K562 (cell line): ENCODE measurements at regions not wholly inside any gene's neighbourhood (a gene's known extent, or its start where the extent isn't known, plus 50 kb on each side); places are given as distances from the start of the nearest gene placed in this dataset.

Source experiments
- ATAC-seq: fragments of 200-7000 bp; cut with Tn5 transposase; 3 replicates; pipeline ENCODE4 v1.9.1; 2020; ENCODE audit warnings: moderate library complexity
- BruUV-seq: library from RNA; stranded (reverse); fragments of 400-500 nt; replicated peaks from 2 replicates; lab custom pipeline; 2021; lab: Mats Ljungman, UMichigan
- CTCF ChIA-PET: fragments of 300-600 bp; formaldehyde crosslinking; extraction: SDS; loops from one replicate; lab custom pipeline; 2021; ENCODE audit warnings: low intra/inter-chr PET ratio; lab: Yijun Ruan, JAX
- POLR2A ChIA-PET: fragments of 300-600, 350-650 bp; sonication (Branson Sonifier 250); formaldehyde crosslinking; extraction: SDS; loops from one replicate; lab custom pipeline; 2021; ENCODE audit warnings: antibody characterized with exemption, inconsistent platforms; lab: Yijun Ruan, JAX
- DNase-seq, 4 experiments: peaks; one replicate each; pipeline versions ENCODE4 v3.0.0 to v3.0.0-alpha.2; 2011 to 2018; ENCODE audit warnings: low spot score in 3 of 4, mixed read lengths in 3 of 4; ENCODE audit errors: extremely low read depth in 1 of 4
- FAIRE-seq: peaks from 2 replicates; lab custom pipeline; 2011; peaks lifted over from hg19 to GRCh38; lab: Jason Lieb, UNC
- H2AFZ ChIP-seq: 2 replicates; pipeline ENCODE4 v1.6.0; 2011; ENCODE audit warnings: low read depth, low read length, control low read depth, inconsistent platforms
- H3K27ac ChIP-seq: fragments of 200-600 bp; 3 replicates; pipeline ENCODE4 v1.8.0; 2011; ENCODE audit warnings: low read depth, mild to moderate bottlenecking, control low read depth, inconsistent platforms, low read length, moderate library complexity, mixed read lengths; ENCODE audit errors: extremely low read depth
- H3K27me3 ChIP-seq, 2 experiments: fragments of 300-600 bp in 1 of 2; 2 replicates in 1 of 2; 3 replicates in 1 of 2; pipeline versions ENCODE4 v1.6.0 to v1.8.0; 2011; ENCODE audit warnings: inconsistent platforms in 2 of 2, low read length in 2 of 2, mild to moderate bottlenecking in 1 of 2, mixed read lengths in 1 of 2, moderate library complexity in 1 of 2; ENCODE audit not compliant: control insufficient read depth in 2 of 2, insufficient read depth in 2 of 2
- H3K36me3 ChIP-seq: fragments of 300-600 bp; 3 replicates; pipeline ENCODE4 v1.8.0; 2011; ENCODE audit warnings: mild to moderate bottlenecking, low read length, inconsistent platforms; ENCODE audit not compliant: control insufficient read depth, insufficient read depth
- H3K4me1 ChIP-seq, 2 experiments: fragments of 200-600 bp in 1 of 2; replicated peaks in 1 of 2; 2 replicates in 1 of 2; 3 replicates in 1 of 2; pipeline versions ENCODE4 v1.5.1 to v1.8.0; 2011; ENCODE audit warnings: inconsistent platforms in 2 of 2, low read length in 2 of 2, mild to moderate bottlenecking in 1 of 2, mixed read lengths in 1 of 2, moderate library complexity in 1 of 2; ENCODE audit not compliant: control insufficient read depth in 2 of 2, insufficient read depth in 2 of 2
- H3K4me2 ChIP-seq: 2 replicates; pipeline ENCODE4 v1.6.1; 2011; ENCODE audit warnings: low read length, control low read depth, inconsistent platforms, mixed read lengths; ENCODE audit not compliant: insufficient read depth
- H3K4me3 ChIP-seq: fragments of 200-600 bp; sonication (generic), shearing (Covaris generic); 2 replicates; pipeline ENCODE4 v1.5.1; 2016; ENCODE audit warnings: control low read depth, inconsistent platforms
- H3K79me2 ChIP-seq: fragments of 200-600 bp; 3 replicates; pipeline ENCODE4 v1.8.0; 2011; ENCODE audit warnings: low read length, inconsistent platforms; ENCODE audit not compliant: control insufficient read depth, insufficient read depth
- H3K9ac ChIP-seq, 2 experiments: 2 replicates each; pipeline versions ENCODE4 v1.6.0 to v1.6.1; 2011; ENCODE audit warnings: low read depth in 2 of 2, low read length in 2 of 2, control low read depth in 1 of 2, inconsistent platforms in 1 of 2, mild to moderate bottlenecking in 1 of 2, mixed read lengths in 1 of 2; ENCODE audit not compliant: insufficient read depth in 1 of 2
- H3K9me1 ChIP-seq: one replicate; pipeline ENCODE4 v1.6.0; 2011; ENCODE audit warnings: inconsistent platforms, mild to moderate bottlenecking, low read length, moderate library complexity; ENCODE audit not compliant: control insufficient read depth, insufficient read depth
- H3K9me3 ChIP-seq: replicated peaks from 2 replicates; pipeline ENCODE4 v1.5.1; 2011; ENCODE audit warnings: low read depth, low read length, inconsistent platforms; ENCODE audit not compliant: control insufficient read depth, insufficient read depth
- H4K20me1 ChIP-seq: replicated peaks from 2 replicates; pipeline ENCODE4 v1.6.1; 2011; ENCODE audit warnings: low read length, inconsistent platforms, mixed read lengths; ENCODE audit not compliant: control insufficient read depth, insufficient read depth
- ARID2 ChIP-seq: fragments of 450-650 bp; IDR thresholded peaks from 2 replicates; pipeline ENCODE4 v1.6.1; 2017; ENCODE audit warnings: antibody characterized with exemption, mild to moderate bottlenecking
- ATF1 ChIP-seq, 2 experiments: fragments of 450-650 bp in 1 of 2; IDR thresholded peaks; 2 replicates each; pipeline ENCODE4 v1.6.1; 2016; ENCODE audit warnings: missing compliant biosample characterization in 1 of 2, missing genetic modification characterization in 1 of 2
- C11orf30 ChIP-seq: fragments of 450-650 bp; IDR thresholded peaks from 2 replicates; pipeline ENCODE4 v1.6.1; 2016; ENCODE audit warnings: low read depth, mild to moderate bottlenecking
- ELF2 ChIP-seq: fragments of 250-450 bp; sonication (Bioruptor Pico); IDR thresholded peaks from 2 replicates; pipeline ENCODE4 v1.5.0; 2021; ENCODE audit warnings: mild to moderate bottlenecking
- GABPB2 ChIP-seq: fragments of 250-450 bp; sonication (Bioruptor Pico); conservative IDR thresholded peaks from 2 replicates; pipeline ENCODE4 v1.5.1; 2021; ENCODE audit warnings: mild to moderate bottlenecking
- HSF4 ChIP-seq: fragments of 250-450 bp; sonication (Bioruptor Pico); IDR thresholded peaks from 2 replicates; pipeline ENCODE4 v2.1.2; 2022; ENCODE audit warnings: mild to moderate bottlenecking, moderate library complexity, borderline replicate concordance
- KDM1A ChIP-seq, 2 experiments: fragments of 450-650 bp; IDR thresholded peaks; 2 replicates each; pipeline ENCODE4 v1.6.1; 2016; ENCODE audit warnings: mild to moderate bottlenecking in 2 of 2
- KDM4B ChIP-seq, 2 experiments: fragments of 450-650 bp in 1 of 2; sonication (generic) in 1 of 2; IDR thresholded peaks; 2 replicates each; pipeline ENCODE4 v1.6.1; 2016 to 2017; ENCODE audit warnings: borderline replicate concordance in 2 of 2, antibody characterized with exemption in 1 of 2, low read depth in 1 of 2, mild to moderate bottlenecking in 1 of 2
- MAFK ChIP-seq: IDR thresholded peaks from 2 replicates; pipeline ENCODE4 v1.6.1; 2011; ENCODE audit warnings: low read length, improper control_type of control experiment
- MTA1 ChIP-seq: fragments of 450-650 bp; IDR thresholded peaks from 2 replicates; pipeline ENCODE4 v1.6.1; 2017; ENCODE audit warnings: borderline replicate concordance
- TAF15 ChIP-seq: fragments of 200-400 bp; formaldehyde crosslinking; IDR thresholded peaks from 2 replicates; pipeline ENCODE4 v1.6.1; 2017; ENCODE audit warnings: mild to moderate bottlenecking, low read depth, low read length, moderate library complexity
- TAL1 ChIP-seq: fragments of 450-650 bp; IDR thresholded peaks from 2 replicates; pipeline ENCODE4 v1.6.1; 2016; ENCODE audit warnings: mild to moderate bottlenecking
- TBP ChIP-seq: optimal IDR thresholded peaks from 2 replicates; pipeline ENCODE3; 2011; ENCODE audit warnings: low read depth, low read length, improper control_type of control experiment
- ZNF695 ChIP-seq: fragments of 450-650 bp; formaldehyde crosslinking; IDR thresholded peaks from 2 replicates; pipeline ENCODE4 v1.4.0; 2020; ENCODE audit warnings: mild to moderate bottlenecking, moderate library complexity
- WGBS: fragments of 100-300 bp; shearing (Covaris generic); methylation state at CpG from one replicate; pipeline ENCODE4 v1.1.6; 2016; ENCODE audit warnings: low coverage, mixed read lengths; ENCODE audit not compliant: insufficient coverage; ENCODE audit errors: missing lambda C conversion rate; 5-methylcytosine and 5-hydroxymethylcytosine counted together
- in situ Hi-C: fragments of 300-500 bp; cut with MboI; formaldehyde crosslinking; loops from 4 replicates; pipeline ENCODE4 v1.15.0; 2018; ENCODE audit warnings: inconsistent platforms, mixed read lengths
- intact Hi-C: fragments of 100-400 bp; cut with micrococcal nuclease; formaldehyde crosslinking; loops from 2 replicates; pipeline ENCODE4 v1.14.2; 2022
- TF ChIP-seq, protein P1 (sequence below): sonication (generic); formaldehyde crosslinking; IDR thresholded peaks from 2 replicates; pipeline ENCODE4 v1.8.0; 2022; ENCODE audit warnings: mild to moderate bottlenecking, missing genetic modification reagents
- TF ChIP-seq, protein P2 (sequence below), 2 experiments: fragments of 450-650 bp; IDR thresholded peaks; 2 replicates each; pipeline ENCODE4 v1.6.1; 2016
- TF ChIP-seq, protein P3 (sequence below): fragments of 450-650 bp; IDR thresholded peaks from 2 replicates; pipeline ENCODE4 v1.6.1; 2018; ENCODE audit not compliant: partially characterized antibody

DNA sequence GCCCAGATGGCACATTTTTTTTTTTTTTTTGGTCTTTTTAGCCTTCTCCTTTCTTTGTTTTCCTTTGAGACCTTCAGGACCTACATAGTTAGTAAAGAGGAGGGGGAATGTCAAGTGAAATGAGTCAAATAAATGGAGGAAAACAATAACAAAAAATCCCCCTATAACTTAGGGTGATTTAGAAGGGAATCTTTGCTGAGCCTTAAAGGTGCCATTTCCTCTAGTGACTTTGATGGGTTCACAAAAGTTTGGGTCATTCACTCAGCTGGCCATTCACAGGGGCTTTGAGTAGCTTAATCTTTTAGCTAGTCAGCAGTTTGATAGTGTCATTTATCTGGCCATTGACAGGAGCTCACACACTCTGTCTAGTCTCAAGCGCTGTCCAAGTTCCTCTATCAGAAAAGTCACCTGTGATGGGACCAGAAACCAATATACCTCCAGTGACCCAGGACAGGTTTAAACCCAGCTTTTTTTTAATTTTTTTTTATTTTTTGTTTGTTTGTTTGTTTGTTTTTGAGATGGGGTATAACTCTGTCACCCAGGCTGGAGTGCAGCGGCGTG, 275.1 kb upstream of the PRDM1 start:
- no peaks in the 10 kb centered on the region for H4K20me1 ChIP-seq
- no peaks in the 10 kb centered on the region for H3K9me1 ChIP-seq
- no peaks in the 10 kb centered on the region for H3K79me2 ChIP-seq
- no peaks in the 10 kb centered on the region for H3K27me3 ChIP-seq
- 24% methylated on average over 3 of the region's 3 CpGs for WGBS
- H3K9ac ChIP-seq = peak overlapping the region in 1 of 2 experiments; percentile 56; a peak in 2 of 4 replicates
- CTCF ChIA-PET = no interaction called here
- H3K4me2 ChIP-seq = peak overlapping the region; percentile 27
- POLR2A ChIA-PET = interaction anchor here (0.8 kb wide), 1 partner anchor 10 kb away, joined by 3 read pairs; no protein-coding TSS in a partner anchor
- peak overlapping the region; percentile 48; the same call in 1 of the 2 replicates for H2AFZ ChIP-seq
- FAIRE-seq (peak; percentile 29), ATAC-seq (peak; percentile 43), DNase-seq (peak in 2 of 4 experiments; percentile 31 to 56)
- in situ Hi-C loops (no loop called here), intact Hi-C loops (loop anchor here (10.0 kb wide), 1 partner anchor 504 kb away; no protein-coding TSS in a partner anchor)
- no peaks in the 10 kb centered on the region for H3K9me3 ChIP-seq
- BruUV-seq = no TSS peak
- H3K36me3 ChIP-seq = no peaks in the 10 kb centered on the region
- H3K4me1 ChIP-seq = peaks cover 23 to 71% of the 10 kb centered on the region in 2 experiments
- H3K4me3 ChIP-seq = no peak overlapping the region
- H3K27ac ChIP-seq = peak overlapping the region; percentile 86
- TF ChIP-seq, protein P1, sequence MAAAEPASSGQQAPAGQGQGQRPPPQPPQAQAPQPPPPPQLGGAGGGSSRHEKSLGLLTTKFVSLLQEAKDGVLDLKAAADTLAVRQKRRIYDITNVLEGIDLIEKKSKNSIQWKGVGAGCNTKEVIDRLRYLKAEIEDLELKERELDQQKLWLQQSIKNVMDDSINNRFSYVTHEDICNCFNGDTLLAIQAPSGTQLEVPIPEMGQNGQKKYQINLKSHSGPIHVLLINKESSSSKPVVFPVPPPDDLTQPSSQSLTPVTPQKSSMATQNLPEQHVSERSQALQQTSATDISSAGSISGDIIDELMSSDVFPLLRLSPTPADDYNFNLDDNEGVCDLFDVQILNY = no peak
- TF ChIP-seq ARID2 = no peak
- TF ChIP-seq TBP = peak; percentile 61
- no peak for TF ChIP-seq KDM1A (IDR thresholded peaks at IDR 0.05)
- TF ChIP-seq, protein P2, sequence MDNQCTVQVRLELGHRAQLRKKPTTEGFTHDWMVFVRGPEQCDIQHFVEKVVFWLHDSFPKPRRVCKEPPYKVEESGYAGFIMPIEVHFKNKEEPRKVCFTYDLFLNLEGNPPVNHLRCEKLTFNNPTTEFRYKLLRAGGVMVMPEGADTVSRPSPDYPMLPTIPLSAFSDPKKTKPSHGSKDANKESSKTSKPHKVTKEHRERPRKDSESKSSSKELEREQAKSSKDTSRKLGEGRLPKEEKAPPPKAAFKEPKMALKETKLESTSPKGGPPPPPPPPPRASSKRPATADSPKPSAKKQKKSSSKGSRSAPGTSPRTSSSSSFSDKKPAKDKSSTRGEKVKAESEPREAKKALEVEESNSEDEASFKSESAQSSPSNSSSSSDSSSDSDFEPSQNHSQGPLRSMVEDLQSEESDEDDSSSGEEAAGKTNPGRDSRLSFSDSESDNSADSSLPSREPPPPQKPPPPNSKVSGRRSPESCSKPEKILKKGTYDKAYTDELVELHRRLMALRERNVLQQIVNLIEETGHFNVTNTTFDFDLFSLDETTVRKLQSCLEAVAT (IDR thresholded peaks at IDR 0.05) = 0 out of 4 replicates have a peak, but pooled peaks of 1 of the 2 experiments have one; percentile 1
- peak; percentile 4; the same call in 1 of the 2 replicates for TF ChIP-seq MTA1
- no peak for TF ChIP-seq ELF2 (CRISPR knock-in tag)
- TF ChIP-seq ZNF695 (CRISPR knock-in tag) = no peak
- no peak for TF ChIP-seq TAF15
- TF ChIP-seq, protein P3, sequence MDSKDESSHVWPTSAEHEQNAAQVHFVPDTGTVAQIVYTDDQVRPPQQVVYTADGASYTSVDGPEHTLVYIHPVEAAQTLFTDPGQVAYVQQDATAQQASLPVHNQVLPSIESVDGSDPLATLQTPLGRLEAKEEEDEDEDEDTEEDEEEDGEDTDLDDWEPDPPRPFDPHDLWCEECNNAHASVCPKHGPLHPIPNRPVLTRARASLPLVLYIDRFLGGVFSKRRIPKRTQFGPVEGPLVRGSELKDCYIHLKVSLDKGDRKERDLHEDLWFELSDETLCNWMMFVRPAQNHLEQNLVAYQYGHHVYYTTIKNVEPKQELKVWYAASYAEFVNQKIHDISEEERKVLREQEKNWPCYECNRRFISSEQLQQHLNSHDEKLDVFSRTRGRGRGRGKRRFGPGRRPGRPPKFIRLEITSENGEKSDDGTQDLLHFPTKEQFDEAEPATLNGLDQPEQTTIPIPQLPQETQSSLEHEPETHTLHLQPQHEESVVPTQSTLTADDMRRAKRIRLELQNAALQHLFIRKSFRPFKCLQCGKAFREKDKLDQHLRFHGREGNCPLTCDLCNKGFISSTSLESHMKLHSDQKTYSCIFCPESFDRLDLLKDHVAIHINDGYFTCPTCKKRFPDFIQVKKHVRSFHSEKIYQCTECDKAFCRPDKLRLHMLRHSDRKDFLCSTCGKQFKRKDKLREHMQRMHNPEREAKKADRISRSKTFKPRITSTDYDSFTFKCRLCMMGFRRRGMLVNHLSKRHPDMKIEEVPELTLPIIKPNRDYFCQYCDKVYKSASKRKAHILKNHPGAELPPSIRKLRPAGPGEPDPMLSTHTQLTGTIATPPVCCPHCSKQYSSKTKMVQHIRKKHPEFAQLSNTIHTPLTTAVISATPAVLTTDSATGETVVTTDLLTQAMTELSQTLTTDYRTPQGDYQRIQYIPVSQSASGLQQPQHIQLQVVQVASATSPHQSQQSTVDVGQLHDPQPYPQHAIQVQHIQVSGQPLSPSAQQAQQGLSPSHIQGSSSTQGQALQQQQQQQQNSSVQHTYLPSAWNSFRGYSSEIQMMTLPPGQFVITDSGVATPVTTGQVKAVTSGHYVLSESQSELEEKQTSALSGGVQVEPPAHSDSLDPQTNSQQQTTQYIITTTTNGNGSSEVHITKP = peak; percentile 9
- TF ChIP-seq GABPB2 (CRISPR knock-in tag) = no peak
- TF ChIP-seq MAFK = peak; percentile 75
- TF ChIP-seq TAL1 = peak; percentile 26; the same call in 1 of the 2 replicates
- TF ChIP-seq HSF4 (CRISPR knock-in tag) = no peak
- TF ChIP-seq ATF1 (CRISPR knock-in tag; IDR thresholded peaks at IDR 0.05) = no peak
- TF ChIP-seq ATF1 (tag; IDR thresholded peaks at IDR 0.05) = 0 out of 2 replicates have a peak, but pooled peaks have one; percentile 26
- TF ChIP-seq KDM4B (IDR thresholded peaks at IDR 0.05; ENCODE audit: borderline replicate concordance in 2 of 2, low read depth in 1 of 2) = no peak
- peak; percentile 75 for TF ChIP-seq C11orf30
